GM21576 (cell line): ENCODE measurements at regions not wholly inside any gene's neighbourhood (a gene's known extent, or its start where the extent isn't known, plus 50 kb on each side); places are given as distances from the start of the nearest gene placed in this dataset.

Source experiments
- ATAC-seq: cut with Tn5 transposase; IDR thresholded peaks from one replicate; pipeline ENCODE4 v1.9.1; 2021; ENCODE audit warnings: mild to moderate bottlenecking, moderate library complexity; ENCODE audit not compliant: unreplicated experiment

GRCh38 chr10:131424836-131425491, 113.4 kb upstream of the TCERG1L start:
- no peak for ATAC-seq

GRCh38 chr10:131425752-131426533, 114.4 kb upstream of the TCERG1L start:
- ATAC-seq = no peak

GRCh38 chr10:131426534-131426898, 115.0 kb upstream of the TCERG1L start:
- no peak for ATAC-seq

- no peak for ATAC-seq
Measured at GRCh38 chr10:131427281-131427680, 115.8 kb upstream of the TCERG1L start.

- ATAC-seq = no peak
Measured at GRCh38 chr10:131427901-131428300, 116.4 kb upstream of the TCERG1L start.

- no peak for ATAC-seq
Measured at GRCh38 chr10:131429141-131429540, 117.6 kb upstream of the TCERG1L start.

GRCh38 chr10:131429942-131430341, 118.4 kb upstream of the TCERG1L start:
- no peak for ATAC-seq

GRCh38 chr10:131430716-131431412, 119.3 kb upstream of the TCERG1L start:
- no peak for ATAC-seq

- no peak for ATAC-seq
Measured at GRCh38 chr10:131431533-131431932, 120.0 kb upstream of the TCERG1L start.

GRCh38 chr10:131431978-131432690, 120.6 kb upstream of the TCERG1L start:
- ATAC-seq = no peak

- ATAC-seq = no peak
Measured at GRCh38 chr10:131433568-131433967, 122.0 kb upstream of the TCERG1L start.

- no peak for ATAC-seq
Measured at GRCh38 chr10:131435232-131435631, 123.7 kb upstream of the TCERG1L start.

- no peak for ATAC-seq
Measured at GRCh38 chr10:131435760-131436457, 124.4 kb upstream of the TCERG1L start.

GRCh38 chr10:131436458-131436857, 124.9 kb upstream of the TCERG1L start:
- ATAC-seq = no peak

- no peak for ATAC-seq
Measured at GRCh38 chr10:131437556-131438475, 126.3 kb upstream of the TCERG1L start.

- ATAC-seq = no peak
Measured at GRCh38 chr10:131438665-131439064, 127.1 kb upstream of the TCERG1L start.

GRCh38 chr10:131439705-131440104, 128.2 kb upstream of the TCERG1L start:
- no peak for ATAC-seq

GRCh38 chr10:131440405-131441360, 129.2 kb upstream of the TCERG1L start:
- ATAC-seq = no peak
